Endothelial cell of umbilical vein (primary cell): ENCODE measurements at regions not wholly inside any gene's neighbourhood (a gene's known extent, or its start where the extent isn't known, plus 50 kb on each side); places are given as distances from the start of the nearest gene placed in this dataset.

ENCODE experiments used
- POLR2A ChIP-seq: IDR thresholded peaks from 2 replicates; pipeline ENCODE4 v1.6.1; 2012; ENCODE audit warnings: low read depth, mild to moderate bottlenecking, control low read depth, low read length
- TF ChIP-seq, protein P1 (sequence below), 2 donors: IDR thresholded peaks; 1 replicate in 1 of 2; 2 replicates in 1 of 2; pipeline ENCODE4 v1.5.1; 2011; ENCODE audit warnings: low read length in 2 of 2, mild to moderate bottlenecking in 2 of 2, moderate library complexity in 2 of 2, control low read depth in 1 of 2, inconsistent platforms in 1 of 2, low read depth in 1 of 2; ENCODE audit not compliant: insufficient read depth in 1 of 2; ENCODE audit errors: extremely low read depth in 1 of 2
- TF ChIP-seq, protein P2 (sequence below): IDR thresholded peaks from 2 replicates; pipeline ENCODE4 v1.6.1; 2011; ENCODE audit not compliant: insufficient read depth, insufficient read length

DNA sequence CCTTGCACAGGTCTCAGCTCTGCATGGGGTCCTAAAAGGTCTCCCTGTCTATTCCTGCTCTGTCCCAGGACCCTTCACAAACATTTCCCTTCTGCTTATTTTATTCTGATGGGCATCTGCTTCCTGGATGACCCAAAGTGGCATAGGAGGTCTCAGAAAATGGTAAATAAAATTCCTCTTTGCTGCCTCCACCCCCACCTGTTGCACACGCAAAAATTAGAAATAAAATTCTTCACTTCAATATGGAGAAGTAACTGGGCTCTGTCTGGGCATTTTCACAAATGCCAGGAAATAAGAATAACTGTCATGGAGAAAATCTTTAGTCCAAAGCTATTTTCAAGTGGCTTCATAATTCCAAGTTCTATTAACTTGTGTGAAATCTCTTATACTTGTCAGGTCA is 106.6 kb upstream of the MAP1B start:
- TF ChIP-seq, protein P1, sequence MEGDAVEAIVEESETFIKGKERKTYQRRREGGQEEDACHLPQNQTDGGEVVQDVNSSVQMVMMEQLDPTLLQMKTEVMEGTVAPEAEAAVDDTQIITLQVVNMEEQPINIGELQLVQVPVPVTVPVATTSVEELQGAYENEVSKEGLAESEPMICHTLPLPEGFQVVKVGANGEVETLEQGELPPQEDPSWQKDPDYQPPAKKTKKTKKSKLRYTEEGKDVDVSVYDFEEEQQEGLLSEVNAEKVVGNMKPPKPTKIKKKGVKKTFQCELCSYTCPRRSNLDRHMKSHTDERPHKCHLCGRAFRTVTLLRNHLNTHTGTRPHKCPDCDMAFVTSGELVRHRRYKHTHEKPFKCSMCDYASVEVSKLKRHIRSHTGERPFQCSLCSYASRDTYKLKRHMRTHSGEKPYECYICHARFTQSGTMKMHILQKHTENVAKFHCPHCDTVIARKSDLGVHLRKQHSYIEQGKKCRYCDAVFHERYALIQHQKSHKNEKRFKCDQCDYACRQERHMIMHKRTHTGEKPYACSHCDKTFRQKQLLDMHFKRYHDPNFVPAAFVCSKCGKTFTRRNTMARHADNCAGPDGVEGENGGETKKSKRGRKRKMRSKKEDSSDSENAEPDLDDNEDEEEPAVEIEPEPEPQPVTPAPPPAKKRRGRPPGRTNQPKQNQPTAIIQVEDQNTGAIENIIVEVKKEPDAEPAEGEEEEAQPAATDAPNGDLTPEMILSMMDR (IDR thresholded peaks at IDR 0.05; ENCODE audit: extremely low read depth in 1 of 2, insufficient read depth in 1 of 2, low read depth in 1 of 2, low read length in 2 of 2): no peak
- no peak for TF ChIP-seq POLR2A
- TF ChIP-seq, protein P2, sequence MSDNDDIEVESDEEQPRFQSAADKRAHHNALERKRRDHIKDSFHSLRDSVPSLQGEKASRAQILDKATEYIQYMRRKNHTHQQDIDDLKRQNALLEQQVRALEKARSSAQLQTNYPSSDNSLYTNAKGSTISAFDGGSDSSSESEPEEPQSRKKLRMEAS: no peak
